GM12873 (cell line): ENCODE measurements at regions not wholly inside any gene's neighbourhood (a gene's known extent, or its start where the extent isn't known, plus 50 kb on each side); places are given as distances from the start of the nearest gene placed in this dataset.

ENCODE experiments used
- TF ChIP-seq, protein P1 (sequence below): IDR thresholded peaks from 2 replicates; pipeline ENCODE4 v1.5.1; 2012; ENCODE audit warnings: low read depth, mild to moderate bottlenecking, moderate library complexity, low read length, control low read depth; ENCODE audit not compliant: insufficient read depth; ENCODE audit errors: missing control alignments

DNA sequence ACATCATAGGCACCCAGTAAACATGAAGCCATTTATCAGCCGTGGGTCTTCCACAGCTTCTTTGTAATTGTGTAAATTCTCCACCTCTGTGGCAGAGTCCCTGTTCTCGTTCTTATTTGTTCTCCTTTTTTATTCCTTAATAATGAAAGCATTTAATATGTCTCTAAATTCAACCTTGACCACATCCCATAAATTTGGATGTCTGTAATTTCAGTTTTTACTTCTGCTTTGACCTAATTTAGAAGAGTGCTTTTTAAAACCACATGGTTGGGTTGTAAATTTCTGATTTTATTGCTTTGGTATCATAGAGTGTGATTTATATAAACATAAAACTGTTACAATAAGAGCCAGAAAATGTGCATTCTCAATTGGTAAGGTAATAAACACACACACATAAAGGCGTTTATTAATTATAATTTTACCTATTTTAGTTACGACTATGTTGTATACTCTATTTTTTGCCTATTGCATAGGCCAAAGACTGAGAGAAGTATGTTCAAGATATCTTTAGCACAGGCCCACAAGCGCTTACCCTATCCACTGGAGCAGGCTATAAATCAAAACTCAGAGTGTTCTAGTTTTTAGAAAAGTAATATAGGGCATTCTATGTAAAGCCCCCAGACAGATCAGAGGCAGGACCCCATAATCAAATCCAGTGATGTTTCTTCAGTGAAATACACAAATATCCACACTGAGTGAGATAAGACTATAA lies 58.0 kb upstream of the CCND1 start:
- TF ChIP-seq, protein P1, sequence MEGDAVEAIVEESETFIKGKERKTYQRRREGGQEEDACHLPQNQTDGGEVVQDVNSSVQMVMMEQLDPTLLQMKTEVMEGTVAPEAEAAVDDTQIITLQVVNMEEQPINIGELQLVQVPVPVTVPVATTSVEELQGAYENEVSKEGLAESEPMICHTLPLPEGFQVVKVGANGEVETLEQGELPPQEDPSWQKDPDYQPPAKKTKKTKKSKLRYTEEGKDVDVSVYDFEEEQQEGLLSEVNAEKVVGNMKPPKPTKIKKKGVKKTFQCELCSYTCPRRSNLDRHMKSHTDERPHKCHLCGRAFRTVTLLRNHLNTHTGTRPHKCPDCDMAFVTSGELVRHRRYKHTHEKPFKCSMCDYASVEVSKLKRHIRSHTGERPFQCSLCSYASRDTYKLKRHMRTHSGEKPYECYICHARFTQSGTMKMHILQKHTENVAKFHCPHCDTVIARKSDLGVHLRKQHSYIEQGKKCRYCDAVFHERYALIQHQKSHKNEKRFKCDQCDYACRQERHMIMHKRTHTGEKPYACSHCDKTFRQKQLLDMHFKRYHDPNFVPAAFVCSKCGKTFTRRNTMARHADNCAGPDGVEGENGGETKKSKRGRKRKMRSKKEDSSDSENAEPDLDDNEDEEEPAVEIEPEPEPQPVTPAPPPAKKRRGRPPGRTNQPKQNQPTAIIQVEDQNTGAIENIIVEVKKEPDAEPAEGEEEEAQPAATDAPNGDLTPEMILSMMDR: no peak

DNA sequence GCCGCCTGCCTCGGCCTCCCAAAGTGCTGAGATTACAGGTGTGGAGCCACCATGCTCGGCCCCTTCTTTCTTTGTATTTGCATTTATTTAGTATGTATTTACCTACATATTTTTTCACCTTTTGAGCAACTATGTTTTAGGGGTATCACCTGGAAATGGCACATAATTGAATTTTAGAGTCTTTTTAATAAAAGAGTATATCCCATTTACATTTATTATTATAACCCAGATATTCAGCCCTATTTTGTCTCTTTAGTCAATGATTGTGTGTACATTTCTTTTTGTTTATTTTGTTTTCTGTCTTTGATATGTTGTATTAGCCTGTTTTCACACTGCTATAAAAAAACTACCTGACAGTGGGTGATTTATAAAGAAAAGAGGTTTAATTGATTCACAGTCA lies 56.8 kb upstream of the CCND1 start:
- TF ChIP-seq, protein P1: no peak

DNA sequence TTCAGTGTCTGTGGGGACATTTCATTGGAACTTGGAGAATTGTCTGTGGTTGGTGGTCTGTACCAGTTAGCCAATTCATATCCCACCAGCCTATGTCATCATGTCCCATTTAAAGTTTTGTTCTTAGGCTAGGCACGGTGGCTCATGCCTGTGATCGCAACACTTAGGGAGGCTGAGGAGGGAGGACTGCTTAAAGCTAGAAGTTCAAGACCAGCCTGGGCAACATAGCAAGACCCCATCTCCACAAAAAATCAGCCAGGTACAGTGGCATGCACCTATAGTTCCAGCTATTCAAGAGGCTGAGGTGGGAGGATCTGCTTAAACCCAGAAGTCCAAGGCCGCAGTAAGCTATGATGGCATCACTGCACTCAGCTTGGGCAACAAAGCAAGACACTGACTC lies 55.6 kb upstream of the CCND1 start:
- TF ChIP-seq, protein P1: no peak

DNA sequence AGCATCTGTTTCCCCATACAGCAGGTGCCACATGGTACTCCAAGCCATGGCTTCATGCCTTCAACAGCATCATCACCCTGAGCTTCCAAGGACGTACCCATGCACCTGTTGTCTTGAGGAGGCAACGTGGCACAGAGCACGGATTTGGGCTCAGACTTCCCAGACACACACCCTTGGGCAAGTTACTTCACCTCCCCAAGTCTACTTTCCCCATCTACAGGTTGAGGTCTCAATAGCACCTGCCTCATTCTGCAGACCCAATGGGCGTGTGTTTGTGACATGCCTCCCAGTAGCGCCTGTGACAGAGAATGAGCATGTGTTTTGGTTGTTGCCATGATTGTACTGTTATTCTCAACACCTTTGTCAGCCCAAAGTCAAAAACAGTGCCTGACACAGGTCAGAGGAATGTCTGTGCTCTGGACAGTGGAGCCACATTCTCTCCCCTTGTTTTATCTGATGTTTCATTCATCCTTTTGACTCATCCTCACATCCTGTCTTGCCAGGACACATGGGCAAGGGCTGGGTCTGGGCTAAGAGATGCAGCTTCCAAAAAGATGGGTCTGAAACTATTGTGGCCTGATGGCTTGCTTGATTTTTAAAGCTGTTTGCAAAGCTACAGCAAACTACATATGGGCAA lies 53.4 kb upstream of the CCND1 start:
- TF ChIP-seq, protein P1: no peak

DNA sequence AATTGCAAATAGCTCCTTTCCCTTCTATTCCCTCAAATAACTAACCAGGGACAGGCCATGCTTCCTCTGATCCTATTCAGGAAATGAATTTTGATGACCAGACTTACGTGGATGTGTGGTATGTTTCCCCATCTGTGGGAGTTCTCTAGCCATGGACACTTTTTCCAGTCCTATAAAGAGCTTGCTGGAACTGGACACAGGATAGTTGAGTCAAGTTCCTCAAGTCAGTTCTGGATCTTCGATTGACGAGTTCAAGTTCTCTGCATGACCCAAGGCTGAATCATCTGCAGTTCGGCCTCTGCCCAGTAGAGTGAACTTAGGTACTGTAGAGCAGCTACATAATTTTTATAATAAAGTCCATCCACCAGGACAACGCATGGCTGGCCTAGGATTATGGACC lies 52.7 kb upstream of the CCND1 start:
- TF ChIP-seq, protein P1: no peak
